WTC11 (cell line): ENCODE measurements at regions not wholly inside any gene's neighbourhood (a gene's known extent, or its start where the extent isn't known, plus 50 kb on each side); places are given as distances from the start of the nearest gene placed in this dataset.

Source experiments
- CBFB ChIP-seq: sonication (generic); formaldehyde crosslinking; IDR thresholded peaks from 2 replicates; pipeline ENCODE4 v1.8.1; 2022; ENCODE audit warnings: mild to moderate bottlenecking, low read depth, missing genetic modification reagents
- CTCF ChIP-seq: fragments of 200-600 bp; IDR thresholded peaks from 2 replicates; pipeline ENCODE4 v1.8.0; 2022; ENCODE audit warnings: antibody characterized with exemption
- SP1 ChIP-seq: sonication (generic); formaldehyde crosslinking; conservative IDR thresholded peaks from 2 replicates; pipeline ENCODE4 v1.8.1; 2022; ENCODE audit warnings: missing genetic modification reagents
- ZBTB21 ChIP-seq: sonication (generic); formaldehyde crosslinking; IDR thresholded peaks from 2 replicates; pipeline ENCODE4 v1.8.1; 2023; ENCODE audit warnings: mild to moderate bottlenecking, missing genetic modification reagents, borderline replicate concordance

GRCh38 chr19:32018014-32018413, 327.4 kb upstream of the ZNF507 start:
- TF ChIP-seq ZBTB21 (CRISPR knock-in tag) = no peak
- no peak for TF ChIP-seq CTCF
- no peak for TF ChIP-seq SP1
- no peak for TF ChIP-seq CBFB (CRISPR knock-in tag)
